Ascending aorta (tissue), 2 donors: ENCODE measurements at regions not wholly inside any gene's neighbourhood (a gene's known extent, or its start where the extent isn't known, plus 50 kb on each side); places are given as distances from the start of the nearest gene placed in this dataset.

Experiments
- DNase-seq, 2 donors: peaks; one replicate each; pipeline ENCODE4 v3.0.0-alpha.2; 2019; ENCODE audit warnings: low spot score in 2 of 2
- H3K27ac ChIP-seq, 2 donors: fragments of 200-600 bp; sonication (generic); one replicate each; pipeline ENCODE4 v1.5.1; 2016 to 2017; ENCODE audit warnings: mild to moderate bottlenecking in 1 of 2
- H3K27me3 ChIP-seq: fragments of 200-600 bp; sonication (generic); one replicate; pipeline ENCODE4 v1.5.1; 2017
- H3K36me3 ChIP-seq, 2 donors: fragments of 200-600 bp; sonication (generic); one replicate each; pipeline ENCODE4 v1.5.1; 2016
- H3K4me1 ChIP-seq, 2 donors: fragments of 200-600 bp; sonication (generic); one replicate each; pipeline ENCODE4 v1.5.1; 2016 to 2017; ENCODE audit warnings: mild to moderate bottlenecking in 1 of 2
- H3K4me3 ChIP-seq, 2 donors: fragments of 200-600 bp; sonication (generic); one replicate each; pipeline ENCODE4 v1.5.1; 2016 to 2017; ENCODE audit warnings: mild to moderate bottlenecking in 1 of 2
- H3K9me3 ChIP-seq, 2 donors: fragments of 200-600 bp; sonication (generic); one replicate each; pipeline ENCODE4 v1.5.1; 2016
- intact Hi-C: fragments of 100-400 bp; cut with DNase I; formaldehyde crosslinking; loops from one replicate; pipeline ENCODE4 v1.15.1; 2023
- TF ChIP-seq, protein P1 (sequence below), 3 experiments: fragments of 200-600 bp in 2 of 3; fragments of 450-650 bp in 1 of 3; sonication (generic) in 2 of 3; IDR thresholded peaks; one replicate each; pipeline ENCODE4 v1.5.1; 2016 to 2019; ENCODE audit warnings: antibody characterized with exemption in 3 of 3, mild to moderate bottlenecking in 1 of 3, moderate library complexity in 1 of 3

DNA sequence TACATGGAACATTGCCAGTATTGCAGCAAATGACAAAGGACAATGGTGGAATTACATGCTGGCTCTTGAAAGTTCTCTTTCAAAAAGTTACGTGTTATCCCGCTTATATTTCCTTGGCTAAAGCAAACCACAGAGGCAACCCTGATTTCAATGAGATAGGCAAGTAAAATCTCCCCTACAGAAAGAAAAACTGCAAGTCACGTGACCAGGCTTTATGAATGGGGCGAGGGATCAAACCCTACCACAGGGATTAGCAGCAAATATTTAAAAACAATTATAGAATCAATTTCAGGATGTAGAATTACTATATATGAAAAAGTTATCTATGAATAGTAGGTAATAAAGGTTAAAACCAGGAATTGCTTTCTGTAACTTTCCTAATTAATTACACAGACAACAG, 603.4 kb upstream of the GBE1 start:
- no peak for DNase-seq

DNA sequence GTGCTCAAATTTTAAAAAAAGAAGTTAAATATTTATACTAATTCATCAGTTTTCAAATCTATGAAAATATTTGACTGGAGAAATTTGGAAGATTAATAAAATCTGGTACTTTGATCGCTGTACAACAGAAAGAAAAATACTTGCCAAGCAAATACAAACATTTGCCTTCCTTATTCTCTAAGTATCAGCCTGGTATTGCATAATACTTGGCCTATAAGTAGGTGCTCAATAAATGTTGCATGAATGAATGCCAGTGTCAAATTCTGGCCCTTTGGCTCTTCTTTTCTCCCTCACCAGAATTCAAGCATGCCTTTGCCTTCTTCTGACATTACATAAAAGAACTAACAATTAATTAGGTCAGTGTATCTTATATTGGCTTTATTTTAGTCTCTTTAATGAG, 601.7 kb upstream of the GBE1 start:
- Histone ChIP-seq H3K27ac (no peak overlapping the region), H3K4me1 (no peaks in the 10 kb centered on the region), H3K9me3 (no peaks in the 10 kb centered on the region), H3K27me3 (no peaks in the 10 kb centered on the region), H3K36me3 (no peaks in the 10 kb centered on the region), H3K4me3 (no peak overlapping the region)
- TF ChIP-seq, protein P1, sequence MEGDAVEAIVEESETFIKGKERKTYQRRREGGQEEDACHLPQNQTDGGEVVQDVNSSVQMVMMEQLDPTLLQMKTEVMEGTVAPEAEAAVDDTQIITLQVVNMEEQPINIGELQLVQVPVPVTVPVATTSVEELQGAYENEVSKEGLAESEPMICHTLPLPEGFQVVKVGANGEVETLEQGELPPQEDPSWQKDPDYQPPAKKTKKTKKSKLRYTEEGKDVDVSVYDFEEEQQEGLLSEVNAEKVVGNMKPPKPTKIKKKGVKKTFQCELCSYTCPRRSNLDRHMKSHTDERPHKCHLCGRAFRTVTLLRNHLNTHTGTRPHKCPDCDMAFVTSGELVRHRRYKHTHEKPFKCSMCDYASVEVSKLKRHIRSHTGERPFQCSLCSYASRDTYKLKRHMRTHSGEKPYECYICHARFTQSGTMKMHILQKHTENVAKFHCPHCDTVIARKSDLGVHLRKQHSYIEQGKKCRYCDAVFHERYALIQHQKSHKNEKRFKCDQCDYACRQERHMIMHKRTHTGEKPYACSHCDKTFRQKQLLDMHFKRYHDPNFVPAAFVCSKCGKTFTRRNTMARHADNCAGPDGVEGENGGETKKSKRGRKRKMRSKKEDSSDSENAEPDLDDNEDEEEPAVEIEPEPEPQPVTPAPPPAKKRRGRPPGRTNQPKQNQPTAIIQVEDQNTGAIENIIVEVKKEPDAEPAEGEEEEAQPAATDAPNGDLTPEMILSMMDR (IDR thresholded peaks at IDR 0.05), result no peak
- DNase-seq, result no peak
- intact Hi-C loops, result no loop called here

More for the DNA sequence above, 603.4 kb upstream of the GBE1 start:
- intact Hi-C loops, result no loop called here
- Histone ChIP-seq H3K4me1 (no peaks in the 10 kb centered on the region), H3K27ac (no peak overlapping the region), H3K4me3 (no peak overlapping the region), H3K9me3 (no peaks in the 10 kb centered on the region), H3K36me3 (no peaks in the 10 kb centered on the region), H3K27me3 (no peaks in the 10 kb centered on the region)
- TF ChIP-seq, protein P1 (IDR thresholded peaks at IDR 0.05), result no peak

GRCh38 chr3:82355228-82355627, 593.8 kb upstream of the GBE1 start:
- DNase-seq, result no peak
- H3K4me1 ChIP-seq, result no peaks in the 10 kb centered on the region
- H3K36me3 ChIP-seq, result no peaks in the 10 kb centered on the region
- TF ChIP-seq, protein P1 (IDR thresholded peaks at IDR 0.05), result no peak
- H3K9me3 ChIP-seq, result no peaks in the 10 kb centered on the region
- H3K4me3 ChIP-seq, result no peak overlapping the region
- intact Hi-C loops, result no loop called here
- no peaks in the 10 kb centered on the region for H3K27me3 ChIP-seq
- no peak overlapping the region for H3K27ac ChIP-seq

- TF ChIP-seq, protein P1 (IDR thresholded peaks at IDR 0.05), result no peak
- Histone ChIP-seq H3K27ac (no peak overlapping the region), H3K27me3 (no peaks in the 10 kb centered on the region), H3K9me3 (no peaks in the 10 kb centered on the region), H3K36me3 (no peaks in the 10 kb centered on the region), H3K4me3 (no peak overlapping the region), H3K4me1 (no peaks in the 10 kb centered on the region)
- intact Hi-C loops, result no loop called here
- DNase-seq, result no peak
These were observed 592.8 kb upstream of the GBE1 start for GRCh38 chr3:82354228-82354627.

GRCh38 chr3:82353306-82354171, 592.1 kb upstream of the GBE1 start:
- intact Hi-C loops, result no loop called here
- Histone ChIP-seq H3K27ac (no peak overlapping the region), H3K4me1 (no peaks in the 10 kb centered on the region), H3K36me3 (no peaks in the 10 kb centered on the region), H3K27me3 (no peaks in the 10 kb centered on the region), H3K9me3 (no peaks in the 10 kb centered on the region), H3K4me3 (no peak overlapping the region)
- DNase-seq, result no peak
- TF ChIP-seq, protein P1 (IDR thresholded peaks at IDR 0.05), result no peak
